MM.1S (cell line): ENCODE measurements at regions not wholly inside any gene's neighbourhood (a gene's known extent, or its start where the extent isn't known, plus 50 kb on each side); places are given as distances from the start of the nearest gene placed in this dataset.

Experiments
- DNase-seq: peaks from one replicate; pipeline ENCODE4 v3.0.0-alpha.2; 2015
- H2AFZ ChIP-seq: fragments of 300-600 bp; sonication (generic); 2 replicates; pipeline ENCODE4 v1.6.0; 2016; ENCODE audit warnings: antibody characterized with exemption, low read length
- H3F3A ChIP-seq: fragments of 300-600 bp; sonication (generic); 2 replicates; pipeline ENCODE4 v1.6.1; 2016; ENCODE audit warnings: mild to moderate bottlenecking, antibody characterized with exemption, low read length, moderate library complexity, mixed read lengths; ENCODE audit not compliant: insufficient read depth
- H3K27ac ChIP-seq: fragments of 300-600 bp; sonication (generic); 2 replicates; pipeline ENCODE4 v1.5.1; 2016; ENCODE audit warnings: mild to moderate bottlenecking, low read length
- H3K27me3 ChIP-seq: fragments of 300-600 bp; sonication (generic); replicated peaks from 2 replicates; pipeline ENCODE4 v1.6.0; 2016; ENCODE audit warnings: low read length; ENCODE audit not compliant: insufficient read depth
- H3K36me3 ChIP-seq: fragments of 300-600 bp; sonication (generic); replicated peaks from 2 replicates; pipeline ENCODE4 v1.6.1; 2016; ENCODE audit warnings: mild to moderate bottlenecking, low read length, mixed read lengths; ENCODE audit not compliant: insufficient read depth
- H3K4me1 ChIP-seq: fragments of 300-600 bp; sonication (generic); 2 replicates; pipeline ENCODE4 v1.6.1; 2016; ENCODE audit warnings: low read length, mixed read lengths
- H3K4me2 ChIP-seq: fragments of 300-600 bp; sonication (generic); 2 replicates; pipeline ENCODE4 v1.6.0; 2016; ENCODE audit warnings: low read depth, low read length
- H3K4me3 ChIP-seq: fragments of 300-600 bp; sonication (generic); 2 replicates; pipeline ENCODE4 v1.5.1; 2016; ENCODE audit warnings: low read length, mixed read lengths
- H3K79me2 ChIP-seq: fragments of 300-600 bp; sonication (generic); 2 replicates; pipeline ENCODE4 v1.6.1; 2016; ENCODE audit warnings: mixed run types, low read length, mixed read lengths
- H3K9ac ChIP-seq: fragments of 300-600 bp; sonication (generic); 2 replicates; pipeline ENCODE4 v1.6.1; 2016; ENCODE audit warnings: low read length, mixed read lengths
- H3K9me2 ChIP-seq: fragments of 300-600 bp; sonication (generic); replicated peaks from 2 replicates; pipeline ENCODE4 v1.6.1; 2016; ENCODE audit warnings: mild to moderate bottlenecking, low read length, mixed read lengths; ENCODE audit not compliant: insufficient read depth
- H3K9me3 ChIP-seq: fragments of 300-600 bp; sonication (generic); replicated peaks from 2 replicates; pipeline ENCODE4 v1.6.1; 2016; ENCODE audit warnings: mild to moderate bottlenecking, low read length, mixed read lengths; ENCODE audit not compliant: insufficient read depth
- H4K20me1 ChIP-seq: fragments of 300-600 bp; sonication (generic); 2 replicates; pipeline ENCODE4 v1.6.1; 2016; ENCODE audit warnings: mild to moderate bottlenecking, low read length, moderate library complexity, mixed read lengths; ENCODE audit not compliant: insufficient read depth
- EZH2 ChIP-seq: fragments of 300-600 bp; sonication (generic); optimal IDR thresholded peaks from 2 replicates; pipeline ENCODE3; 2017; ENCODE audit warnings: low read depth, mild to moderate bottlenecking, antibody characterized with exemption, low read length, mixed read lengths
- EZH2phosphoT487 ChIP-seq: fragments of 300-600 bp; sonication (generic); IDR thresholded peaks from 2 replicates; pipeline ENCODE4 v1.6.1; 2018; ENCODE audit warnings: antibody characterized with exemption, low read length
- TF ChIP-seq, protein P1 (sequence below): fragments of 300-600 bp; sonication (generic); IDR thresholded peaks from 2 replicates; pipeline ENCODE4 v1.5.1; 2016; ENCODE audit warnings: antibody characterized with exemption, low read length, mixed read lengths

DNA sequence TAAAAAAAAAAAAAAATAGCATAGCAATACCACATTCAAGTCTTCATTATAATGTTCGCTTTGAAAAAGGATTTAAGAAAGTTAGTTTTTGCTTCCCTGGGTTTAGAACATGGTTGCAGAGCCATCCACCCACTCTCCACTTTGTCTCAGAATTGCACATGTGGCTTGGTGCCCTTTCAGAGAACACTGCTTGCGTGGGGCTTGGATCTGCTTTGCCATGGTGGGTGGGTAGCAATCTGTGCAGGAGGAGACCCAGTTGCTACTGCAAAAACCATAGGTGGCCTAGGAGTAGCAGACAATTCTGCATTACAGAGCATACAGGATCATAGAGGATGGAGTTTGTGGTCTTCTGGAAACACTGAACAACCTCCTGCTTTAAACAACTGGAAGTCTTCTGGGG is 421.4 kb upstream of the CELF2 start:
- Histone ChIP-seq H3K79me2 (no peaks in the 10 kb centered on the region), H3K9ac (no peak overlapping the region), H3K9me2 (no peaks in the 10 kb centered on the region), H2AFZ (no peak overlapping the region), H3F3A (no peaks in the 10 kb centered on the region), H3K9me3 (no peaks in the 10 kb centered on the region), H3K36me3 (no peaks in the 10 kb centered on the region), H3K4me1 (peaks cover 5% of the 10 kb centered on the region; the same call in 1 of the 2 replicates), H3K4me2 (no peak overlapping the region), H3K27ac (no peak overlapping the region), H3K27me3 (no peaks in the 10 kb centered on the region), H3K4me3 (no peak overlapping the region), H4K20me1 (no peaks in the 10 kb centered on the region)
- DNase-seq, result no peak
- TF ChIP-seq EZH2 (no peak), EZH2phosphoT487 (no peak)
- TF ChIP-seq, protein P1, sequence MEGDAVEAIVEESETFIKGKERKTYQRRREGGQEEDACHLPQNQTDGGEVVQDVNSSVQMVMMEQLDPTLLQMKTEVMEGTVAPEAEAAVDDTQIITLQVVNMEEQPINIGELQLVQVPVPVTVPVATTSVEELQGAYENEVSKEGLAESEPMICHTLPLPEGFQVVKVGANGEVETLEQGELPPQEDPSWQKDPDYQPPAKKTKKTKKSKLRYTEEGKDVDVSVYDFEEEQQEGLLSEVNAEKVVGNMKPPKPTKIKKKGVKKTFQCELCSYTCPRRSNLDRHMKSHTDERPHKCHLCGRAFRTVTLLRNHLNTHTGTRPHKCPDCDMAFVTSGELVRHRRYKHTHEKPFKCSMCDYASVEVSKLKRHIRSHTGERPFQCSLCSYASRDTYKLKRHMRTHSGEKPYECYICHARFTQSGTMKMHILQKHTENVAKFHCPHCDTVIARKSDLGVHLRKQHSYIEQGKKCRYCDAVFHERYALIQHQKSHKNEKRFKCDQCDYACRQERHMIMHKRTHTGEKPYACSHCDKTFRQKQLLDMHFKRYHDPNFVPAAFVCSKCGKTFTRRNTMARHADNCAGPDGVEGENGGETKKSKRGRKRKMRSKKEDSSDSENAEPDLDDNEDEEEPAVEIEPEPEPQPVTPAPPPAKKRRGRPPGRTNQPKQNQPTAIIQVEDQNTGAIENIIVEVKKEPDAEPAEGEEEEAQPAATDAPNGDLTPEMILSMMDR, result no peak

DNA sequence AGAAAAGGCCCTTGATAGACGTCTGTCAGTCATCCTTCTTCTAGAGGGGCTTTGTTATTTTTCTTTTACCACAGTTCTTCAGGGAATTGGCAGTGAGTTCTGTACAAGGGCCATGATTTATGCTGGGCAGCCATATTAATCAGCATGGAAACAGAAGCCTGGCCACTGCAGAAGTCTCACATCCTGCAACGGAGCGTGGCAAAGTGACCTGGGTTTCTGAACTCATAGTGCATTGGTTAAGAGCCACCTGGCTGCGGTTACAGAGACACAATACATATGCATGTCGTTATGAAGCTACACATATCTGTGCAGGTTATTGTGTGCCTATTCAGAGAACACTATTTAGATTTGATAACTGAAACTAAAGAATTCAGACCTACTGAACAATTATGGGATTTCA is 419.4 kb upstream of the CELF2 start:
- TF ChIP-seq, protein P1, result no peak
- TF ChIP-seq EZH2phosphoT487 (no peak), EZH2 (no peak)
- H3K79me2 ChIP-seq, result no peaks in the 10 kb centered on the region
- peak; percentile 92 for DNase-seq

DNA sequence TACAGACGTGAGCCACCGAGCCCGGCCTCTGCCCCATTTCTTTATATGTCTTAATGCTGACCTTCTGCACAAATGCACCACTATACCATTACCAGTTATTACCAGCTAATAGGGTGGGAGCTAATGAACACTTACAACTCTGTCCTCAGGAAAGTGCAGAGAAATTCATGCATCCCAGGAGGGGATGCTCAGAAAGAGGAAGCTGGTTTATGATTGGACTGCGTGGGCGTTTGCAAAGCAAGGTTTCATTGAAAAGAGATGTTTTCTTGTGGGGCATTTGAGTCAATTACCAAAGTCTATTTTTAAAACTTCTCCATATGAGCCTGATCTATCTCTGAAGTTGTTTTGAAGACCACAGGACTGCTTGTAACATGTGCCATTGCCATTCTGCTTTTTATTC is 417.7 kb upstream of the CELF2 start:
- Histone ChIP-seq H3K9me2 (no peaks in the 10 kb centered on the region), H3K4me2 (no peak overlapping the region), H3K9ac (no peak overlapping the region), H3F3A (no peaks in the 10 kb centered on the region), H2AFZ (no peak overlapping the region), H3K27ac (no peak overlapping the region), H3K9me3 (no peaks in the 10 kb centered on the region), H3K4me3 (no peak overlapping the region), H3K4me1 (peaks cover 5% of the 10 kb centered on the region; the same call in 1 of the 2 replicates), H3K36me3 (no peaks in the 10 kb centered on the region), H4K20me1 (no peaks in the 10 kb centered on the region), H3K27me3 (no peaks in the 10 kb centered on the region), H3K79me2 (no peaks in the 10 kb centered on the region)
- no peak for TF ChIP-seq EZH2
- TF ChIP-seq, protein P1, result no peak
- no peak for TF ChIP-seq EZH2phosphoT487
- DNase-seq, result no peak

More for the DNA sequence above, 419.4 kb upstream of the CELF2 start:
- no peak overlapping the region for H3K9ac ChIP-seq
- no peaks in the 10 kb centered on the region for H4K20me1 ChIP-seq
- H3K4me2 ChIP-seq, result peak overlapping the region; percentile 17; the same call in 1 of the 2 replicates
- H2AFZ ChIP-seq, result no peak overlapping the region
- H3K4me3 ChIP-seq, result no peak overlapping the region
- no peak overlapping the region for H3K27ac ChIP-seq
- H3F3A ChIP-seq, result no peaks in the 10 kb centered on the region
- no peaks in the 10 kb centered on the region for H3K9me3 ChIP-seq
- H3K27me3 ChIP-seq, result no peaks in the 10 kb centered on the region
- no peaks in the 10 kb centered on the region for H3K36me3 ChIP-seq
- peaks cover 5% of the 10 kb centered on the region; the same call in 1 of the 2 replicates for H3K4me1 ChIP-seq
- H3K9me2 ChIP-seq, result no peaks in the 10 kb centered on the region
